CD14-positive monocyte (primary cell): ENCODE measurements at regions not wholly inside any gene's neighbourhood (a gene's known extent, or its start where the extent isn't known, plus 50 kb on each side); places are given as distances from the start of the nearest gene placed in this dataset.

ENCODE experiments used
- DNase-seq, 3 donors: peaks; one replicate each; pipeline ENCODE4 v3.0.0-alpha.2; 2011 to 2022
- H2AFZ ChIP-seq: 2 replicates; pipeline ENCODE4 v1.6.0; 2012; ENCODE audit warnings: mild to moderate bottlenecking, low read depth, low read length, inconsistent platforms; ENCODE audit not compliant: insufficient read depth, poor library complexity, severe bottlenecking
- H3K27ac ChIP-seq, 2 donors: 1 replicate in 1 of 2; 2 replicates in 1 of 2; pipeline ENCODE4 v1.5.1; 2012 to 2013; ENCODE audit warnings: low read length in 2 of 2, control low read depth in 1 of 2, inconsistent platforms in 1 of 2, low read depth in 1 of 2, mild to moderate bottlenecking in 1 of 2
- H3K27me3 ChIP-seq, 2 donors: one replicate each; pipeline versions ENCODE4 v1.6.0 to v1.6.1; 2011 to 2013; ENCODE audit warnings: low read length in 2 of 2; ENCODE audit not compliant: control insufficient read depth in 2 of 2, insufficient read depth in 2 of 2
- H3K36me3 ChIP-seq, 2 donors: replicated peaks in 1 of 2; 1 replicate in 1 of 2; 2 replicates in 1 of 2; pipeline versions ENCODE4 v1.5.1 to v1.6.1; 2012 to 2013; ENCODE audit warnings: low read length in 2 of 2, control low read depth in 1 of 2, inconsistent platforms in 1 of 2, mild to moderate bottlenecking in 1 of 2; ENCODE audit not compliant: insufficient read depth in 2 of 2, control insufficient read depth in 1 of 2
- H3K4me1 ChIP-seq, 2 donors: 1 replicate in 1 of 2; 2 replicates in 1 of 2; pipeline versions ENCODE4 v1.5.1 to v1.6.1; 2012 to 2013; ENCODE audit warnings: low read length in 2 of 2, control low read depth in 1 of 2, inconsistent platforms in 1 of 2, mild to moderate bottlenecking in 1 of 2, moderate library complexity in 1 of 2; ENCODE audit not compliant: insufficient read depth in 2 of 2, control insufficient read depth in 1 of 2
- H3K4me2 ChIP-seq: replicated peaks from 2 replicates; pipeline ENCODE3; 2012; ENCODE audit warnings: low read length, moderate library complexity, mild to moderate bottlenecking; ENCODE audit not compliant: poor library complexity, severe bottlenecking; ENCODE audit errors: extremely low read depth
- H3K4me3 ChIP-seq, 3 experiments: fragments of 200-600 bp in 1 of 3; sonication (generic) in 1 of 3; replicated peaks in 1 of 3; 1 replicate in 2 of 3; 2 replicates in 1 of 3; pipeline ENCODE4 v1.5.1; 2011 to 2013; ENCODE audit warnings: low read length in 3 of 3, mild to moderate bottlenecking in 3 of 3, control low read depth in 2 of 3, low read depth in 2 of 3, inconsistent platforms in 1 of 3, moderate library complexity in 1 of 3
- H3K79me2 ChIP-seq: 2 replicates; pipeline ENCODE4 v1.6.0; 2012; ENCODE audit warnings: mild to moderate bottlenecking, control low read depth, inconsistent platforms, low read length, moderate library complexity; ENCODE audit not compliant: insufficient read depth
- H3K9ac ChIP-seq: 2 replicates; pipeline ENCODE4 v1.6.0; 2017; ENCODE audit warnings: low read length, mild to moderate bottlenecking; ENCODE audit not compliant: insufficient read depth, poor library complexity, severe bottlenecking
- H3K9me3 ChIP-seq, 2 donors: replicated peaks in 1 of 2; 1 replicate in 1 of 2; 2 replicates in 1 of 2; pipeline versions ENCODE4 v1.5.1 to v1.6.1; 2012 to 2013; ENCODE audit warnings: low read length in 2 of 2, control low read depth in 1 of 2; ENCODE audit not compliant: control insufficient read depth in 1 of 2, insufficient read depth in 1 of 2
- H4K20me1 ChIP-seq: 2 replicates; pipeline ENCODE4 v1.6.0; 2012; ENCODE audit warnings: mild to moderate bottlenecking, low read length, control low read depth, moderate library complexity; ENCODE audit not compliant: insufficient read depth
- H3K27ac Mint-ChIP-seq, 7 donors: one replicate each; pipeline ENCODE4 v1.8.0; 2020; ENCODE audit warnings: mild to moderate bottlenecking in 7 of 7, mixed read lengths in 7 of 7, moderate library complexity in 6 of 7, inconsistent platforms in 2 of 7
- H3K27me3 Mint-ChIP-seq, 3 donors: one replicate each; pipeline ENCODE4 v1.8.0; 2021 to 2022; ENCODE audit warnings: low read depth in 3 of 3, mild to moderate bottlenecking in 3 of 3, mixed read lengths in 3 of 3, moderate library complexity in 3 of 3, inconsistent platforms in 1 of 3
- H3K36me3 Mint-ChIP-seq, 2 donors: one replicate each; pipeline ENCODE4 v1.8.0; 2020; ENCODE audit warnings: mixed read lengths in 2 of 2, inconsistent platforms in 1 of 2, mild to moderate bottlenecking in 1 of 2
- H3K4me1 Mint-ChIP-seq: one replicate; pipeline ENCODE4 v1.8.0; 2020; ENCODE audit warnings: mild to moderate bottlenecking, mixed read lengths
- H3K4me3 Mint-ChIP-seq, 2 donors: one replicate each; pipeline ENCODE4 v1.8.0; 2020; ENCODE audit warnings: mild to moderate bottlenecking in 2 of 2, mixed read lengths in 2 of 2, moderate library complexity in 1 of 2
- H3K9me3 Mint-ChIP-seq, 7 donors: one replicate each; pipeline ENCODE4 v1.8.0; 2020 to 2022; ENCODE audit warnings: mixed read lengths in 7 of 7, mild to moderate bottlenecking in 6 of 7, moderate library complexity in 6 of 7, inconsistent platforms in 2 of 7
- WGBS: methylation state at CpG from one replicate; pipeline ENCODE4 v1.1.5; 2013; ENCODE audit warnings: missing lambda C conversion rate; ENCODE audit not compliant: insufficient coverage; 5-methylcytosine and 5-hydroxymethylcytosine counted together
- intact Hi-C, 2 donors: fragments of 100-400 bp; cut with micrococcal nuclease; formaldehyde crosslinking; loops; one replicate each; pipeline versions ENCODE4 v1.15.0 to v1.15.1; 2023
- TF ChIP-seq, protein P1 (sequence below): fragments of 200-600 bp; IDR thresholded peaks from one replicate; pipeline ENCODE4 v1.8.0; 2022; ENCODE audit warnings: antibody characterized with exemption, mild to moderate bottlenecking

GRCh38 chr6:4366635-4367395 is 231.4 kb upstream of the ECI2 start:
- 100% methylated on average over 6 of the region's 11 CpGs for WGBS
- Mint-ChIP-seq H3K4me3 (no peak overlapping the region), H3K36me3 (no peaks in the 10 kb centered on the region), H3K9me3 (peaks cover 0 to 4% (median 2%) of the 10 kb centered on the region in 7 donors), H3K4me1 (peaks cover 5% of the 10 kb centered on the region), H3K27ac (no peak overlapping the region), H3K27me3 (peaks cover 2 to 10% (median 8%) of the 10 kb centered on the region in 3 donors)
- Histone ChIP-seq H3K4me3 (no peak overlapping the region), H3K36me3 (no peaks in the 10 kb centered on the region), H3K4me1 (no peaks in the 10 kb centered on the region), H3K9ac (no peak overlapping the region), H2AFZ (no peak overlapping the region), H3K27me3 (no peaks in the 10 kb centered on the region), H3K9me3 (no peaks in the 10 kb centered on the region), H3K79me2 (no peaks in the 10 kb centered on the region), H4K20me1 (no peaks in the 10 kb centered on the region), H3K27ac (no peak overlapping the region), H3K4me2 (no peak overlapping the region)
- DNase-seq, result no peak
- TF ChIP-seq, protein P1, sequence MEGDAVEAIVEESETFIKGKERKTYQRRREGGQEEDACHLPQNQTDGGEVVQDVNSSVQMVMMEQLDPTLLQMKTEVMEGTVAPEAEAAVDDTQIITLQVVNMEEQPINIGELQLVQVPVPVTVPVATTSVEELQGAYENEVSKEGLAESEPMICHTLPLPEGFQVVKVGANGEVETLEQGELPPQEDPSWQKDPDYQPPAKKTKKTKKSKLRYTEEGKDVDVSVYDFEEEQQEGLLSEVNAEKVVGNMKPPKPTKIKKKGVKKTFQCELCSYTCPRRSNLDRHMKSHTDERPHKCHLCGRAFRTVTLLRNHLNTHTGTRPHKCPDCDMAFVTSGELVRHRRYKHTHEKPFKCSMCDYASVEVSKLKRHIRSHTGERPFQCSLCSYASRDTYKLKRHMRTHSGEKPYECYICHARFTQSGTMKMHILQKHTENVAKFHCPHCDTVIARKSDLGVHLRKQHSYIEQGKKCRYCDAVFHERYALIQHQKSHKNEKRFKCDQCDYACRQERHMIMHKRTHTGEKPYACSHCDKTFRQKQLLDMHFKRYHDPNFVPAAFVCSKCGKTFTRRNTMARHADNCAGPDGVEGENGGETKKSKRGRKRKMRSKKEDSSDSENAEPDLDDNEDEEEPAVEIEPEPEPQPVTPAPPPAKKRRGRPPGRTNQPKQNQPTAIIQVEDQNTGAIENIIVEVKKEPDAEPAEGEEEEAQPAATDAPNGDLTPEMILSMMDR, result no peak
- intact Hi-C loops, result no loop called here

DNA sequence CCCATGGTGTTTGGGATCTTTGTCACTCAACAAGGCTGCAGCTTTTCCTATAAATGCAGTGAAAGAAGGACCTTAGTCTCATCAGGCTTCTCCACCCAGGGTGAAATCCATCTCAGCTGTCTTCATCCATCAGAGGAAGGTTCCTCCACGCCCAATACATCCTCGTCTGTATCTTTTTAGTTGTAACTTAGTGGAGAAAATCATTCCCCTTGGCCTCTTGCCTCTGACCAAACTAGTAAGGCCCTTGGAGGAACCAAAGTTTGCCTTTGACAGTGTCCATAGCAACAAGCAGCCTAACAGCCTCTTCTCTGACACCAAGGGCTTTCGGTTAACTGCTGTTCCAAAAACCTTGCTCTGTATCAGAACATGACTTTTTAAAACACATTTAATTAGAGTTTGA is 230.3 kb upstream of the ECI2 start:
- Mint-ChIP-seq H3K36me3 (no peaks in the 10 kb centered on the region), H3K27me3 (peaks cover 2 to 7% (median 4%) of the 10 kb centered on the region in 3 donors), H3K9me3 (peaks cover 0 to 3% (median 2%) of the 10 kb centered on the region in 7 donors), H3K4me1 (peaks cover 5% of the 10 kb centered on the region), H3K27ac (no peak overlapping the region), H3K4me3 (no peak overlapping the region)
- Histone ChIP-seq H2AFZ (no peak overlapping the region), H4K20me1 (no peaks in the 10 kb centered on the region), H3K27ac (no peak overlapping the region), H3K9me3 (no peaks in the 10 kb centered on the region), H3K9ac (no peak overlapping the region), H3K4me2 (no peak overlapping the region), H3K79me2 (no peaks in the 10 kb centered on the region), H3K36me3 (no peaks in the 10 kb centered on the region), H3K4me3 (no peak overlapping the region), H3K4me1 (no peaks in the 10 kb centered on the region), H3K27me3 (no peaks in the 10 kb centered on the region)
- DNase-seq, result no peak
- intact Hi-C loops, result no loop called here
- TF ChIP-seq, protein P1, result no peak
- WGBS, result no CpG with 5 or more reads among the region's 3 CpGs
